ENCODE measurements at regions not wholly inside any gene's neighbourhood (a gene's known extent, or its start where the extent isn't known, plus 50 kb on each side); places are given as distances from the start of the nearest gene placed in this dataset.

DNA sequence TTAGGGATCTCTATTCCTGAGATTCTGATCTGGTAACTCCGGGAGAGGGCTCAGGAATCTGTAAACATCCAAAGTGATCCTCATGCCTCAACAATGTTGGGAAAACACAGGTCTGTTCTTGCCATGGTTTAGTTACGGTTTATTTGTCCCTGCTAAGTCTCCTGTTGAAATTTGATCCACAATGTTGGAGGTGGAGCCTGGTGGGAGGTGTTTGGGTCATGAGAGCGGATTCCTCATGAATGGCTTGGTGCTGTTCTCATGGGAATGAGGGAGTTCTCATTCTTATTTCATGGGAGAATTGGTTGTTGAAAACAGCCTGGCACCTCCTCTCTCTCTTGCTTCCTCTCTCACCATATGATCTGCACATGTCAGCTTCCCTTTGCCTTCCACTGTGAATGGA lies 608.6 kb upstream of the GOT2 start:
- TF ChIP-seq EP300 (IDR thresholded peaks at IDR 0.05; ENCODE audit: borderline replicate concordance), result no peak
- no peak for TF ChIP-seq REST (IDR thresholded peaks at IDR 0.05; ENCODE audit: low read depth)
- no peak for TF ChIP-seq RAD21 (IDR thresholded peaks at IDR 0.05; ENCODE audit: low read depth)
